Activated CD4-positive, alpha-beta T cell treated with anti-CD3 and anti-CD28 coated beads, Interleukin-2, Interleukin-6, amounts not matched to agents 100 ng/mL and 50 ng/mL, durations not matched to agents 16 hours and 8 hours (primary cell): ENCODE measurements at regions not wholly inside any gene's neighbourhood (a gene's known extent, or its start where the extent isn't known, plus 50 kb on each side); places are given as distances from the start of the nearest gene placed in this dataset.
"Not testable (repeated sequence)": the region's sequence is repeated elsewhere in the genome, so short reads cannot be mapped to it uniquely, and the experiment has no call there.

Experiments
- DNase-seq: peaks from one replicate; pipeline ENCODE4 v3.0.0-alpha.2; 2020

DNA sequence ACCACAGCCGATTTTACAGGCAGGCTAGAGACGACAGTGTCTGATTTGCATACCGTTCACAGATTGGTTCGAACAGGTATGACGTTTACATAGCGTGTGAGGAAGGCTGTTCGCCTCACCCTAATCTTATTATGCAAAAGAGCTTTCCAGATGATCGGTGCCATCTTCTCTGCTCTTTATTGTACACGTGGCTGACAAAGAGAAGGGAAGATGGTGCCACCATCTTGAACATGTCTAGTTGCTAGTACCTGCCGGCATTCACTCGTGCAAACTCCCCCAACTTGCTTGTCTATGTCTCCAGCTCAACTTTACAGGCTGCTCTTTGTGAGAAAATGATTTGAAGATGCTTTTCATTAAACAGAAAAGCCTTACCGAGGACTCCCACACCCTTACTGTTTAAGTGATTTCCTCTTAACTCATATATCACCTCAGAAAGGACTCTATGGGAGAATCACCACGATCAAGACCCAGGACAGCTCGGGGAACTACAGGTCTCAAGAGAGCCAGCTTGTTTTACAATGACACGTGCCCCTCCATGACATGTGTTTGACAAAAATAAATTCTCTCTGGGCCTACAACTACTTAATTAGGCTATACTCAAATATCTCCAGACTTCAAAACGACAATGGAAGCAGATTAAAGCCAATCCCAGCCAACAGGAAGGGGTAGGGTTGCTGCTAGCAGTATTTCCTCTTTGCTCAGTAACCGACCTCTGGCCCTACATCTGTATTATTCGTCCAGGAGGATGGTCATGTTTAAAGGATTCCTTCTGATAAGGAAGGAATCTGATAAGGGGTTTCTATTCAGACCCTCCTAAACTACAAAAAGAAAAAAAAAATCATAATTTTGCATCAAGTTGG, 480.6 kb downstream of the TMEM114 start:
- no peak for DNase-seq

DNA sequence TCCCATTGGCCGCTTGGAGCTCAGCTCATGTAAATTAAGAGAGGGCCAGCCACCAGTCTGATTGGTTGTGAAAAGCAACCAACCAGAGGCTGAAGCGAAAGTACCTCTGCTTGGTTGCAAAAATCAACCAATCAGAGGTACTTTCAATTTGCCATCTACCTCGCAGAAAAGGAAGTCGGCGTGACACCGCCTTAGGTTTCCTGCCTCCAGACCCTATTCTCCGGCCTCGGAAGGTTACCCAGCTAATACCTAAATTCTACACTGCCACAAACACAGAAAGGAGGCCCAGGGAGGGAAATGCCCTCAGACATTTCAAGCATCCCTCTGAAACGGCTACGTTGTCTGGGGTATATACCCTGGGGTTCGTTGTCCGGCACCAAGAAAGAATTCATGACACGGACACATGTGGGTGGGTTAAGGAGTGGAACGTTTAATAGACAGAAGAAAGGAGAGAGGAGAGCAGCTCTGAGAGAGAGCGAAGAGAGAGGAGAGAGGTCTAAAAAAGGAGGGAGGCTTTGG, 481.3 kb downstream of the TMEM114 start:
- DNase-seq, result no peak

DNA sequence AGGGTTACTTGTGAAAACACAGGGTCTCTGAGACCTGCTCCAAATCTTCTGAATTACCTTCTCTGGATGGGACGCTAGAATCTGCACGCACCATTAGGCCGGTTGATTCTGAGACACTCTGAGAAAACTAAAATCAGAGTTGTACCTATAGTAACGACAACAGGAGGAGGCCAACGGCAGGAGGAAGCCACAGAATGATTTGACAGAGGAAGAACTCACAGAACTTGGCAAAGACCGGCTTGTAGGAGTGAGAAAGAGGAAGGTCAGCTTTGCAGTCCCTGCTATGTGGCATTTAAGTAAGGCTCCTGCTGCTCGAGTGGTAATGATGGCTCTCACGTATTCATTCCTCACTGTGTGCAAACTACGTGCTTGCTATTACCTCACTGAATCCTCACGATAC, 483.0 kb downstream of the TMEM114 start:
- DNase-seq, result no peak

DNA sequence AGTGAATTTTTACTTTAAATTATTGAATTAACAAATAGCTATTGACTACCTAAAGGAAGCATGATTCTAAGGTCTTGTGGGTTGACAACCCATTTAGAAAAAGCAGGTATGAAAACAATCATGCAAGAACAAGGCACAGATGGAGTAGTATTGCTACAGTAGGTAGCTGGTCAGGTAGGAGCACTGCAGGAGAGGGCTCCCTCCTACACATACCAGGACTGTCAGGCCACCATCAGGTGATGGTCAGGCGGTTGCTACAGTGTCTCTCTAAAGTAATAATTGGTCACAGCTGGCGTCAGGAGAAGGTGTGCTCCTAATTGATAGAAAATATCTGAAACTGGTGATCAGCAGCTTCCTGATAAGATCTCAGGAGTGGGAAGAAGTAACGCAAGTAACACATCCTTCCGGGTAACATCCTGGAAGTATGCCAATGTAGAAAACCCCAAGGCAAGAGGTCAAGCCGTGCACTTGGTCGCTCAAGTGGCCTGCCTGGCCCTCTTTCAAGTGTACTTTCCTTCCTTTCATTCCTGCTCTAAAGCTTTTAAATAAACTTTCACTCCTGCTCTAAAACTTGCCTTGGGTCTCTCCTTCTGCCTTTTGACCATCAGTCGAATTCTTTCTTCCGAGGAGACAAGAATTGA, 486.5 kb downstream of the TMEM114 start:
- no peak for DNase-seq

DNA sequence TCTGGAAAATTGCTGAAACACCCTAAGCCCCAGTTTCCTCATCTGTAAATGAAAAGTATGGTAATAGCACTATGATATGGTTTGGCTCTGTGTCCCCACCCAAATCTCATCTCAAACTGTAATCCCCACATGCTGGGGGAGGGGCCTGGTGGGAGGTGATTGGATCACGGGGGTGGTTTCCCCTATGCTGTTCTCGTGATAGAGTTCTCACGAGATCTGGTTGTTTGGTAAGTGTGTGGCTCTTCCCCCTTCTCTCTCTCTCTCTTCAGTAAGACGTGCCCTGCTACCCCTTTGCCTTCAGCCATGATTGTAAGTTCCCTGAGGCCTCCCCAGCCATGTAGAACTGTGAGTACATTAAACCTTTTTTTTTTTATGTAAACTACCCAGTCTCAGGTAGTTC, 490.7 kb downstream of the TMEM114 start:
- DNase-seq, result no peak

DNA sequence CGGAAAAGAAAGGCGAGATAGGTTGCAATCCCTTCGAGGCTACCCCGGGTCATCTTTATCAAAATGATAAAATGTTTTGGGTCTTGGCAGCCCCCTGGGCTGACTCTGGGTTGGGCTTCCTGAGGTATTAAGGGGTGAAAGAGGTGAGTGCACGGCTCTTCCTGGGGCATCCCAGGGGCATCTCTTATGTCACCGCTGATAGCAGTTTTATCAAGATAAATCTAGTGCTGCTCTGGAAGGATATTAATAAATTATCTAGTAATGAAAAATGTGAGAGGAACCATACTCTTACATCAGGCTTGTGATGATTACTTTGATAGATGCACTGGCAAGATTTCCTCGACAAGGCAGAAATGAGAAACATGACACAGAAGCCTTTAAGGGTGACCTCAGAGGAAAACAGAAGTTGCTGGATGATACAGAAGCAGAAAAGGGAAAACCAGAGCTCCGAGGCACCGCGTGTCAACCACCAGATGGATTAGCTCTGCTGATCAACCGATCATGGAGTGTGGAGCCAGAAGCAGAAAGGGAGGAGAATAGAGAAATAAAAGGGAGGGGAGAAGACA, 491.3 kb downstream of the TMEM114 start:
- DNase-seq, result no peak

DNA sequence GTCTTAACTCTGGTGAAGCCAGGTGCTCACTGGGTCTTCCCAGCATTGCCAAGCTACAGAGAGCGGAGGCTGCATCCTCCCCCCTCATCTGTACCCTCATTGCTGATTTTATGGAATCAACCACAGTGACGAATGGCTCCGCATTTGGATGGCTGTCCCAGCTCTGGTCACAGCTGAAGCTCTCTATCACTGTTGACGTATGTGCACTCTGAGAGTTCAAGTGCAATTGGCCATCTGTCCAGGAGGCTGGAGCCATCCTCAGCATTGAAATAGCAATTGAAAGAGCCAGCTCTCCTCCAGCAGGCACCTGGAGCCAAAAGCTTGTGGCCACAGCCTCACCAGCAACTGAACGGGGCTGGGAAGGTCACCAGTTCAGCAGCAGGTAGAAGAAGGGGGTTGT, 494.1 kb downstream of the TMEM114 start:
- no peak for DNase-seq

DNA sequence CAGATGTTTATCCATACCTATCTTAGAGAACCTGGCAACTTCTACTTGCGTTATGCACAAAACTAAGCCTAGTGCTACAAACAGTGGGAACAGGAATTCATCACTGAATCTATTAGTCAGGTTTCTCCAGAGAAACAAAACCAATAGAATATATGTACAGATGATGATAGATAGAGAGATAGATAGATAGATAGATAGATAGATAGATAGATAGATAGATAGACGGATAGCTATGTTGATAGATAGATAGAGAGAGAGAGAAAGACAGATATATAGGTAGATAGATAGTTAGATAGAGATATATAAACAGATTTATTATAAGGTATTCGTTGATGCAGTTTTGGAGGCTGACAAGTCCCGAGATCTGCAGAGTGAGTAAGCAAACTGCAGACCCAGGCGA, 495.6 kb downstream of the TMEM114 start:
- no peak for DNase-seq

DNA sequence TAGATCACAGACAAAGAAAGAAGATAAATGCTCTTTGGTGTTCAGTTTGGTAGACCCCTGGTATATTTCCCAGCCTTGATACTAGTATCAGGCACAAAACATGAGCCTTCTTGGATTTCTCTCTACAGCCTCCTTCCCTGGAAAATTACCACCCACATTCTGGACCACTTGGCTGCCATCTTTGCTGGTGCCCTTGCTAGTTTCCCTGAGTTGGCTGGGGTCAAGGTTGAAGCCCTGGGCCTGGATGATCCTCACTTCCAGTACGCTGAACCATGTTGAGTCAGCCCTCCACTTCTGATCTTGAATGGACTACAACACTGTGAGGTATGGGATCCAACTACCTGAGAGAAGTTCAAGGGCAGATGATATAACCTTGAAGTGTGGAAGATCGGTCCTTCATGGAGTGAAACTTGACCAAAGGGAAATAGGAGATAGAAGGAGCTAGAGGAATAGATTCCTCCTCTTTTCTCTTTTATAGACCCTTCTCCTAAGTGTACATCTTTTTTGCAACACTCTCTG, 501.4 kb downstream of the TMEM114 start:
- DNase-seq, result no peak

DNA sequence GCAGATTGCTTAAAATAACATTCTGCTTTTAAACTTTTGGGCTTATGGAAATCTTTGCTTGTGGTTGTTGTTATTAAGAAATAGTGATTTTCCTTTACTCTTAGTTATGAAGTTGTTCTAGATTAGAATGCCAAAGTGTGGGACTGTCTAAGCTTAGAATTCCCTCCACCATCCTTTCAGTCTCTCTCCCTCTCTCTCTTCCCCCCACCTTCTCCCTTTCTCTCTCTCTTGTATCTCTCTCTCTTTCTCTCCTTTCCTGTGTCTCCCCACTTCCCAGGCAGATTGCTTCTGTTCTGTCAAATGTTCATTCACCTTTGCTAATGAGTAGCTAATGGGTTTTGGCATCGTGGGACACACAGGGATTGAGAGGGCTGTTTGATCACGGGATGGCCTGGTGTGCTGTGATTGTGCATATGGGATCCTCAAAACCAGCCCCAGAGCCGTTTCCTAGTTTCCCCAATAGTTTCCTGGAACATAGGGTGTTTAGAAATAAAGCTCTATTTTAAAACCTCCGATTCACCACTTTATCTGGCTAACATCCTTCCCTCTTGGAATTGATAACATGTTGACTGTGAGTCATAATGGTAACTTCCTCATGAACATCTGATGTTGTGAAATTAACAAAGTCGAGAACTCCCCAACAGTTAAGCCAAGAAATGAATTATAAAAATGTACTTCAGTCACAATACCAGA, 502.6 kb downstream of the TMEM114 start:
- no peak for DNase-seq

DNA sequence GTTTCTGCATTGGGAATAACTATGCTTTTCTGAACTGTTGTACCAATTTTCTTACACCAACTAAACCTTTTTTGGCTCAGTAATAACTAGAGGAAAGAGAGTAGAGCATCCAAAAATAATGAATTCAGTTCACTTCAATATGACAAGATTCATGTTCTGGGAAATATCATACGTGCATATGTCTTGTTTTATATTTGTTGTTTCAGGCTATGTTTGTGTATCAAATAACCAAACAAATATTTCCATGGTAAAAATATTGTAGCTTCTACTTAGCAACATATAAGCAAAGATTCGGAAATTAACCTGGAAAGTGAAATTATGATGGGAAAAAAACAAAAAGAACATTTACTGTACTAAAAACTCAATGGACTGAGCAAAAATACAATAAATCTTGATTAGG, 503.2 kb downstream of the TMEM114 start:
- no peak for DNase-seq

DNA sequence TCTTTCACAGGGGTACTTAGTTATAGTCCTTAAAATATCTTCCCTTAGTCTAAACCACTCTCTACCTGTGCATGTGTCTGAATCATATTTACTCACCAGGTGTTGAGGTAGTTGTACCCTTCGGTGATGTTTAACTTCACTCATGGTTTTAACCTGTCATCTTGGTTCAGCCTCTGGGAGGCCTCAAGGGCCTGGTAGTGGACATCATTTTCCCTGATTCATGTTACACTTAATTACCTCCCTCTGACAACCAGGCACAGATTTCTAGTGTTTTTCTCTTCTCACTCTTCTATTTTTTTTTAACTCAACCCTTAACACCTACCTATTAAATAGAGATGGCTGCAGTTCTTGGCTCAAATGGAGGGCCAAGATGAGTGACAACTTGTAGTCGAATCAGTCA, 505.4 kb downstream of the TMEM114 start:
- DNase-seq, result no peak

DNA sequence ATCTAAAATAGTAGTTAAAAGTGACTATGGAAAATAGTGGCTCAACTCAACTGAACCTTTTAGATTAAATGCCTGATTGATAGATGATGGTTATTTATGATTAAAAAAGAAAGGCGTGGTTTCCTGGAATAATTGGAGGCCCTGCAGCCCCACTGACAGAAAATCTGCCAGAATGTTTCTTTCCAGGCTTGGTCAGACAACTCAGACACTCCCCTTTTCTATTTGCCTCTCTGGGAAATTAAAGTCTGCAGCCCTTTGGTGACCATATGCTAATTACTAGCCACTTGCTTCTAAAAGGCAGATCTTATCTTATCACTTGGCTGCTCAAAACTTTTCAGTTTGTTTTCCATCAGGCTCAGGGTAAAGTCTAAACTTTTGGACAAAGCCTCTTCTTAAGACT, 506.0 kb downstream of the TMEM114 start:
- no peak for DNase-seq

DNA sequence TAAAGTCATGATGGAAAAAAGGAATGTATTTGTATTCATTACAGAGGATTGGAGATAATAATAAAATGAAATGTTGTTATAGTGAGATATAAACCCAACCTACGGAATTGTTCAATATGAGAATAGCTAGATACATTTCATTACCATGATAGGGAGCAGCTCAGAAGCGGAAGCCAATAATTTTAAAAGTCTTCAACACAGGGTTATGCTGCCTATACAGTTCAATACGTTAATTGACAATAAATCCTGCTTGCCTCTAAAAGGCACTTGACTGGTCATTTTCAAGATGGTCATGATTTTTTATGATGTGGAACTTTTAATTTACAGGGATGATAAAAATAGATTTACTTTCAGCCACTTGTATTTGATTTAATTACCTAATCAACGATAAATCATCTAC, 506.8 kb downstream of the TMEM114 start:
- no peak for DNase-seq

DNA sequence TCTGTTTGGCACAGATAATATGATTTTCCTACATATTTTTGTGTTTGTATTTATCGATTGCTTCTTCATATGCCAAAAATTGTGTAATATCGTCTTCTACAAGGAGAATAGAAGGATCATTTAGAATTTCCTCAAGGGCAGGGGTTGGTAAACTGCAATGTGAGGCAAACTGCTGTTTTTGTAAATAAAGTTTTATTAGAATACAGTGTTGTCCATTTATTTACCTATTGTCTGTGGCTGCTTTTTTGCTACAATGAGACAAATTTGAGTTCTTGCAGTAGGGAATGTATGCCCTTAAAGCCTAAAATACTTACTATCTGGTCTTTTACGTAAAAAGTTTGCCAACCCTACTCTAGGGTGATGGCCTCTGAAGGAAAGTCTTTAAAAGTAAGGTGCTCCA, 509.5 kb downstream of the TMEM114 start:
- DNase-seq, result no peak

DNA sequence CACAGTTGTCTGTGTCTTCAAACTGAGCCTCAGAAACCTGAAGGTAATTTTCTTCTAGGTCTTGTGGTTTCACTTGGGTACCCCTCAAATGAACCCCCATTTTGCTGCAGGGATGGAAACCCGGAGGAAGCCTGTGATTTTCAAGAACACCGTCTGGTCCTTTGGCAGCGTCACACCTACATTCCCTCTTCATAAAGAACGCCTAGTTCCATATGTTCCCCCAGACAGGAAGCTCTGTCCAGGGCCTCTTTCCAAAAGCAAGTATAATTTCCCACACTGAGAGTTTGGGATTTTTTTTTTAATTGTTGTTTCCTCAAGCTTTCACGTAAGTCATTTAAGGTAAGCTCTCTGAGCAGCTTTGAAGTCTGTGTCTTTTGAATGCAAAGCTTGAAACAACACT, 515.0 kb downstream of the TMEM114 start:
- no peak for DNase-seq

DNA sequence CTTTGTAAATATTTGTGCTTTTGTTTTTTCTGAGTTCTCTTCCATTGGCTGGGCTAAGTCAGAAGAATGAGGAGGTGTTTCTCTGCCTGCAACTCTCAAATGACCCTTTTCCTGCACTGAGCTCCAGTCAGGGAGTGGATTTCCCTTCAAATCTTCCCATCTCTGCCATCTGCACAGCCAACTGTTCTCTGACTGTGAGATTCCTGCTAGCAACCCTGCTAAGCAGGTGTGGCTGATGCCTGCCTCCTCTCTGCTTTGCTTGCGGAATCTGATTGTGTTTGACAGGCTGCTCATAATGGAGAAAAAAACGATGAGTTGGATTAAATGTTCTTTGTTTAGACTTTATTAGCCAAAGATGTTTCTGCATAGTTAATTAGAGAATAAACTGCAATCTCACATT, 519.8 kb downstream of the TMEM114 start:
- no peak for DNase-seq

DNA sequence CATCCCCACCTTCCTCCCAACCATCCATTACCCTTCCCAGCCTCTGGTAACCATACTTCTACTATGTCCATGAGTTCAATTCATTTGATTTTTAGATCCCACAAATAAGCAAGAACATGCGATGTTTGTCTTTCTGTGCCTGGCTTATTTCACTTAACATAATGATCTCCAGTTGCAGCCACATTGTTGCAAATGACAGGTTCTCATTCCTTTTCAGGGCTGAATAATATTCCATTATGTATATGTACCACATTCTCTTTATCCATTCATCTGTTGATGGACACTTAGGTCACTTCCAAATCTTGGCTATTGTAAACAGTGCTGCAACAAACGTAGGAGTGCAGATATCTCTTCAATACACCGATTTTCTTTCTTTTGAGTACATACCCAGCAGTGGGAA, 522.1 kb downstream of the TMEM114 start:
- not testable (repeated sequence) for DNase-seq

DNA sequence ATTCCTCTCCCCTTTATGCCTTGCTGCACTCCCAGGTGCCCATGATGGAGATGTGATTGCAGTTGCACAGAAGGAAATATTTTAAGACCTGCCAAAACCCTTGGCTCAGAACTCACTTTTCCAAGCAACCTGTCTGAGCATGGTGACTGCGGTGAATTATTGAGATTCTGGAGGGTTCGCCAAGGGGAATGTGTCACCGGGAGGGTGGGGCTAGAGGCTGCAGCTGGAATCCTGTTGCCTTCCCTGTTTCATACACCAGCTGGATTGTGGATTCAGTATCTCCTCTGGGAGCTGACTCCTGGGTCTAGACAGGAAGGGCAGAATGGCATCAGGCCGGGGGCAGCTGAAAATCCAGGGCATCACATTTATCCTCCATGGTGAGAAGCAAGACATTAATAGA, 527.2 kb downstream of the TMEM114 start:
- no peak for DNase-seq

DNA sequence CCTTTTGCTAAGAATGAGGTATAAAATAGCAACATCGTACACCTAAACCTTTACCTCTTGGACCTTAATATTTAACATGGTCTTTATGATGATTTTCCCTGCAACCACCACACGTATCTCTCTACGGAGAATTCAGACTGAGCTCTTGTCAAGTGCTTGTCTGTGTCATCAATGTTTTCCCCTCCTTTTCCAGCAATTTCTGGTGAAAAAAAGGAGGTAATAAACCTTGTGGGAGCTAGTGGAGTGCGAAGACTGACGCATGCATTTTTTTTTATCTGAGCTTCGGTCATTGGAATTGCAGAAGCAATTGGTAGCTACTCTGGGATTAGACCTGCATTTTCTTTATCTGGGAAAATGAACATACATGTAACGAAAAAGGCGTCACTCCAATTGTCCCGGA, 527.6 kb downstream of the TMEM114 start:
- DNase-seq, result no peak

DNA sequence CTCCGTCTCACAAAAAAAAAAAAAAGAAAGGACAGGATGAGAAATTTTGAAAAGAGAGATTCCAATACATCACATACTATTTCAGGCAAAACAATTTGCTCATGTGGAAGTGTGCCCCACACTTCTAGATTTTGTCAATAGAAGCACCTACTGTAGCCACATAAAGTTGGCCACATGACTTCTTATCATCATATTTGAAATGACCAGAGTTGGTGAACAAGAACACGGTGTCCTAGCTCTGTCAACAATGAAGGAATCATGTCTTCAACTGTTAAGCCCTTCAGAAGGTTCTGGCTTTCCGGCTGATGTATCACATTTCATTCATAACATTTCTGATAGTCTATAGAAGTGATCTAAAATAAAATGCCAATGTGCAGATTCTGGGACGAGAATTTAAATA, 534.5 kb downstream of the TMEM114 start:
- DNase-seq, result no peak

DNA sequence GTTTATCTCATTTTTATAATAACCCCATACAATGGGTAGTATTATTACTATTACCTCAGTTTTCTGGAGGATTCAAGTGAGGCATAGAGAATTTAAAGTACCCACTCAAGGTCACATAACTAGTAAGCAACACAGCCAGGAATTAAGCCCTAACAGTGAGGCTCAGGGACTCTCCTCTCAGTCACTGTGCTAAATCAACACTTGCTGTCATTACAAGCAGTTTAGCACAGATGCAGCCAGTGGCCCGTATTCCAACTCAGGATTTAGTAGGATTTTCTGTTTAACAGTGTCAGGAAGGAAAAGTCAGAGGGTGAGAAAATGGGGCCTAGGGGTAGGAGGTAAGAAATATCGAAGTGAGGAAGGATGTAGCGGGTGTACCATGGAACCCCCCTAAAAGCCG, 536.9 kb downstream of the TMEM114 start:
- no peak for DNase-seq

DNA sequence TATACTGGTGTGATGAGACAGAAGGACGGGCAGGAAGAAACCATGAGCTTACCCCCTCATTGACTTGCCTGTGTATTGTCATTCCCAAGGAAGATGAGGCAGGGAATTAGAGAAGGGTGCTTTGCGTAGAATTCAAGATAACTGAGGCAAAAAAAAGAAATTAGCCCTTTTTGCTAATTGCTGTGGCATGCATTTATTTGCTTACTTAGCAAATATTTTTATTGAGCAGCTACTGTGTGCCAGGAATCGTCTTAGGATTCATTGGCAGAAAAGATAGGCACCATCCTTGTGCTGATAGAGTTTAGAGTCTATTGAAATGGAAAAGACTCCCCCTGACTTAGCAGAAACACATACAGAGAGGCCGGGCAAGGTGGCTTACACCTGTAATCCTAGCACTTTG, 541.9 kb downstream of the TMEM114 start:
- DNase-seq, result no peak
